ENCODE measurements at regions not wholly inside any gene's neighbourhood (a gene's known extent, or its start where the extent isn't known, plus 50 kb on each side); places are given as distances from the start of the nearest gene placed in this dataset.

- TF ChIP-seq CTCF (IDR thresholded peaks at IDR 0.05) (no peak), EZH2 (IDR thresholded peaks at IDR 0.05; ENCODE audit: borderline replicate concordance, insufficient read depth, low read depth, low read length, poor library complexity, severe bottlenecking) (no peak)
Observed at GRCh38 chr5:68780299-68780955, 313.4 kb upstream of the SLC30A5 start.
